ENCODE measurements at regions not wholly inside any gene's neighbourhood (a gene's known extent, or its start where the extent isn't known, plus 50 kb on each side); places are given as distances from the start of the nearest gene placed in this dataset.

DNA sequence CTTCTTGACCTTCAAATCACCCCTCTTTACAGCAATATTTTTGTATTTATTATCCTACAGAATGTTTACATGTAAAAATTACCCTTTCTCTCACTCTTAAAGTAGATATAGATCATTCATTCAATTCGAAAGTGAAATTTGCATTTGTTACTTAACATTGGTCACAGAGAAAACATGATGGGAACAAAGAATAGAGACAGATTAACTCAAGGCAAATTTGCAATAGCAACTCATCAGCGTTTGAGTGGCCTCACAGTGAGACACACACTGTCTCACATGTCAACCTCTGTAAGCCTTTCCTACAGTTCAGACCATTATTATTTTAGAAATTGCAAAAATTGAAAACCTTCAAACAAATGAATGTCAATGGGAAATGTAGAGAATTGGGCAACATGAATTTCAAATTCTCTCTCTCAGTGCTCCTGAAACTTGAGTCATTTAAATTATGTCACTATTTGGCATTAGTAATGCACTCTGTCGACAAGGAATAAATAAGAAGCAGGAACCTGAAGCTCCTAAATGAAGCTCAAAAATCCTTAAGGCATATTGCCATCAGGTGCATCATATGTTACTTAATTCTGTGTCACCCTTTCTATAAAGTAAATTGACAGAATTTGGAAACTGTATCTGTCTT is 148.3 kb upstream of the ANXA10 start:
- DNase-seq (ENCODE audit: extremely low spot score) = no peak
- Histone ChIP-seq H3K27me3 (no peaks in the 10 kb centered on the region), H3K4me1 (peaks cover 0 to 9% (median 2%) of the 10 kb centered on the region in 4 donors), H3K9me3 (no peaks in the 10 kb centered on the region), H3K4me3 (no peak overlapping the region), H3K36me3 (no peaks in the 10 kb centered on the region), H3K27ac (replicated peaks in 1 of 4) (no peak overlapping the region)
- 48% methylated on average over 3 of the region's 3 CpGs for WGBS
- TF ChIP-seq POLR2A (IDR thresholded peaks at IDR 0.05; ENCODE audit: low read depth) (no peak), EP300 (IDR thresholded peaks at IDR 0.05) (no peak), POLR2AphosphoS5 (IDR thresholded peaks at IDR 0.05) (no peak)
- TF ChIP-seq, protein P1, sequence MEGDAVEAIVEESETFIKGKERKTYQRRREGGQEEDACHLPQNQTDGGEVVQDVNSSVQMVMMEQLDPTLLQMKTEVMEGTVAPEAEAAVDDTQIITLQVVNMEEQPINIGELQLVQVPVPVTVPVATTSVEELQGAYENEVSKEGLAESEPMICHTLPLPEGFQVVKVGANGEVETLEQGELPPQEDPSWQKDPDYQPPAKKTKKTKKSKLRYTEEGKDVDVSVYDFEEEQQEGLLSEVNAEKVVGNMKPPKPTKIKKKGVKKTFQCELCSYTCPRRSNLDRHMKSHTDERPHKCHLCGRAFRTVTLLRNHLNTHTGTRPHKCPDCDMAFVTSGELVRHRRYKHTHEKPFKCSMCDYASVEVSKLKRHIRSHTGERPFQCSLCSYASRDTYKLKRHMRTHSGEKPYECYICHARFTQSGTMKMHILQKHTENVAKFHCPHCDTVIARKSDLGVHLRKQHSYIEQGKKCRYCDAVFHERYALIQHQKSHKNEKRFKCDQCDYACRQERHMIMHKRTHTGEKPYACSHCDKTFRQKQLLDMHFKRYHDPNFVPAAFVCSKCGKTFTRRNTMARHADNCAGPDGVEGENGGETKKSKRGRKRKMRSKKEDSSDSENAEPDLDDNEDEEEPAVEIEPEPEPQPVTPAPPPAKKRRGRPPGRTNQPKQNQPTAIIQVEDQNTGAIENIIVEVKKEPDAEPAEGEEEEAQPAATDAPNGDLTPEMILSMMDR (IDR thresholded peaks at IDR 0.05) = no peak
- intact Hi-C loops (cut with DNase I) = no loop called here

DNA sequence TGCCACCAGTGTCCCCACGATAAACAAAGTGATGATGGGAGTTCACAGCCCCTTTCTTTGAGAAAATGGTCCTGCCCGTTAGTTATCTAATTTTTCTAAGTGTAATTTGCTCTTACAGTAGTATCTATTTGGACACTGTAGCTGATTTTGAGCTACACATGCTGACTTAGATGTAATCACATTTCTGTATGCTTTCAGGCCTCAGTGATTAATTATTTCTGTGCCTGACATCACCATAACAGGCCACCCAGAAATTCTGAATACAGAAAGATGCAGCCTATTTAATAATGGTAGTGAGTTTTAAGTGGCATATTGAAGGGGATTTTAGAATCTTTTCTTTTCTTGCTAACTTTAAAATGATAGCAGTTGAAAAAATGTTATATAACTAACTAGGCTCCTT is 147.6 kb upstream of the ANXA10 start:
- TF ChIP-seq EP300 (IDR thresholded peaks at IDR 0.05) (no peak), POLR2AphosphoS5 (IDR thresholded peaks at IDR 0.05) (no peak), POLR2A (IDR thresholded peaks at IDR 0.05; ENCODE audit: low read depth) (no peak)
- TF ChIP-seq, protein P1 (IDR thresholded peaks at IDR 0.05) = no peak
- no peak overlapping the region for H3K4me3 ChIP-seq
- no peak overlapping the region for H3K27ac ChIP-seq (replicated peaks in 1 of 4)
- no peak for DNase-seq (ENCODE audit: extremely low spot score)
- WGBS = 76% methylated on average over 2 of the region's 2 CpGs
- no peaks in the 10 kb centered on the region for H3K9me3 ChIP-seq
- intact Hi-C loops (cut with DNase I) = no loop called here
- no peaks in the 10 kb centered on the region for H3K36me3 ChIP-seq
- peaks cover 0 to 3% (median 0%) of the 10 kb centered on the region in 4 donors for H3K4me1 ChIP-seq
- no peaks in the 10 kb centered on the region for H3K27me3 ChIP-seq

DNA sequence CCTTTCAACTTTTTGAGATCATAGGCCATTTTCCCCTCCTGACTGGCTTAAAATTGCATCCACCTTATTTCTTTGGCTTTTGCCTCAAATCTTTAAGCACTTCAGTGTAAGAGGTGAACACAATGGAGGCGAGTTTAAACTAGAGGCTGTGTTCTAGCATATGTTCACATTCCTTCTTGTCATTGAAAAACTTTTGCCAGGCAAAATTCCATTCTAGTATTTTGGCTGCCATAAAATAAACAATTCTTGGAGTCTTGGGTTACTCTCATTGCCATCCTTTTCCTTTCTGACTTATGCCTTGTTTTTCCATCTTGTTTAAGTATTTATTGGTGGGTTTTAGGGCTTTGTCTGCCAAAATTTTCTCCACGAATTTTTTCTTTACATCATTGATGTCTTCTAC is 137.3 kb upstream of the ANXA10 start:
- TF ChIP-seq POLR2A (IDR thresholded peaks at IDR 0.05; ENCODE audit: low read depth) (no peak), EP300 (IDR thresholded peaks at IDR 0.05) (no peak), POLR2AphosphoS5 (IDR thresholded peaks at IDR 0.05) (no peak)
- TF ChIP-seq, protein P1 (IDR thresholded peaks at IDR 0.05) = no peak
- WGBS = 37% methylated on average over 2 of the region's 2 CpGs
- Histone ChIP-seq H3K27ac (replicated peaks in 1 of 4) (no peak overlapping the region), H3K9me3 (peaks cover 0 to 8% (median 2%) of the 10 kb centered on the region in 4 donors), H3K27me3 (no peaks in the 10 kb centered on the region), H3K4me3 (no peak overlapping the region), H3K36me3 (no peaks in the 10 kb centered on the region), H3K4me1 (peaks cover 0 to 8% (median 2%) of the 10 kb centered on the region in 4 donors)
- DNase-seq (ENCODE audit: extremely low spot score) = no peak
- intact Hi-C loops (cut with DNase I) = no loop called here

DNA sequence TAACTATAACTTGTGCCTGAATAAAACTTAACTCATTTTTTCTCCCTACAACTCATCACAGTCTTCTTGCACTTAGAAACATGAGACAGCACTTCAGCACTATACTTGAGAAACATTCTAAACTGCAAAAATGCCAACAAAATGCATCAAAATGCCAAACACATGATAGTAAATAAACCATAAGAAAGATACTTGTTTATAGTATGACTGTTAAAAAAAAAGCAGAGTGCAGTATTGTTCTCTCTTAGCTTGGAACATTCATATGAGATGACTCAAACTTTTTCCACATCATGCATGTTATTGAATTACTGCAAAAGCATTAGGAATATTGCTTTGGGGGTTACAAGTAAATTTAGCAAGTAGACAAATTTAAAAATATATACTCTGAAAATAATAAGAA is 135.7 kb upstream of the ANXA10 start:
- intact Hi-C loops (cut with DNase I) = no loop called here
- H3K27ac ChIP-seq (replicated peaks in 1 of 4) = no peak overlapping the region

DNA sequence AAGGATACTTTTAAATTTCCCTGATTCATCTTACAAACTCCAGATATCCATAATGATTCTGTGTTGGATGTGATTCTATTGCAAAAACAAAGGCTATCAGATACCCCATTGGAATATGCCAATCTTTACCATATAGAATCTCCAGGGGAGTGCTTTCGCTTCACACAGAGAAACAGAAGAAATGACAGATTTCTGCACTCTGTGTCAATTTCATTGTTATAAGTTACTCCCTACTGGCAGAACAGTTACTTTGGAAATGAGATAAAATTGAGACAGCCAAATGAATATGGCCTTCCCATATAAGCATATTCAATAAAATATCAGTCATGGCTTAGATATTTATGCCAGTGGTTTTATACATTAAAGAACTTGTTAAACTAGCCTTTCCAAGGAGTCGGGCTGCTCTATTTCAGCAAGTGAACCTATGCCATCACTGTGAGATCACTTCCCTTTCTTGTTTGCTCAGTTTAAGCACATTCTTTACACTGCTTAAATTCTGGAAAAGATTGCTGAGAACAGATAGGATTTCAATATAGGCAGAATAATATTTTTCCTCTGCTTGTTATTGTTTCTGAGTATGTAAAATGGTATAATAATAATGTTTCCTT is 127.5 kb upstream of the ANXA10 start:
- no peak for DNase-seq (ENCODE audit: extremely low spot score)
- TF ChIP-seq, protein P1 (IDR thresholded peaks at IDR 0.05) = no peak
- no peak for TF ChIP-seq EP300 (IDR thresholded peaks at IDR 0.05)
- no peak for TF ChIP-seq POLR2AphosphoS5 (IDR thresholded peaks at IDR 0.05)
- TF ChIP-seq POLR2A (IDR thresholded peaks at IDR 0.05; ENCODE audit: low read depth) = no peak
- no peak overlapping the region for H3K27ac ChIP-seq (replicated peaks in 1 of 4)
- intact Hi-C loops (cut with DNase I) = no loop called here
- WGBS = 89% methylated on average over 2 of the region's 2 CpGs
- H3K4me3 ChIP-seq = no peak overlapping the region
- no peaks in the 10 kb centered on the region for H3K27me3 ChIP-seq
- H3K36me3 ChIP-seq = no peaks in the 10 kb centered on the region
- H3K9me3 ChIP-seq = no peaks in the 10 kb centered on the region
- H3K4me1 ChIP-seq = no peaks in the 10 kb centered on the region

More for the DNA sequence above, 135.7 kb upstream of the ANXA10 start:
- no peak overlapping the region for H3K4me3 ChIP-seq
- H3K27me3 ChIP-seq = no peaks in the 10 kb centered on the region
- TF ChIP-seq EP300 (IDR thresholded peaks at IDR 0.05) (no peak), POLR2AphosphoS5 (IDR thresholded peaks at IDR 0.05) (no peak), POLR2A (IDR thresholded peaks at IDR 0.05; ENCODE audit: low read depth) (no peak)
- no peaks in the 10 kb centered on the region for H3K36me3 ChIP-seq
- peaks cover 0 to 8% (median 2%) of the 10 kb centered on the region in 4 donors for H3K4me1 ChIP-seq
- H3K9me3 ChIP-seq = peaks cover 0 to 4% (median 0%) of the 10 kb centered on the region in 4 donors
- DNase-seq (ENCODE audit: extremely low spot score) = no peak
